ENCODE measurements at regions not wholly inside any gene's neighbourhood (a gene's known extent, or its start where the extent isn't known, plus 50 kb on each side); places are given as distances from the start of the nearest gene placed in this dataset.

DNA sequence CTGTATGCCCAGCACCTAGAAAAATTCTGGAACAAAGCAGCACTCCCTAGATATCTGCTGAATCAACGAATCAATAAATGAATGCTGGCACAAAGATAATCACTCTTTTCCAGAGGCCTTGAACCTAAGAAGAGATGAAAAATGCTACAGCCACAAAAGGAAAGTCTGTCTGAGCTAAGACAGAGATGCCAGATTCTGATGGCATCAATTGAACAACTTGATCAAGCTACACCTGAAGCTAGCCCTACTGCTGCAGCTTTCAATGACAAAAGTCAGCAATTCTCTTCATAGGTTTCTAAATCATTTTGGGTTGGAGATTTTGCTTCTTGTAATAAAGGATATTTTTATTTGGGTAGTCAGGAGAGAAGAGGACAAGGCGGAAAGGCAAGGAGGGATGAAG, 305.0 kb upstream of the SULF2 start:
- Histone ChIP-seq H3K4me3 (replicated peaks in 1 of 3; ENCODE audit: insufficient read depth in 1 of 3, low read depth in 2 of 3, low read length in 3 of 3) (no peak overlapping the region), H3K27me3 (ENCODE audit: control insufficient read depth in 1 of 2, insufficient read depth in 2 of 2, low read length in 2 of 2) (peaks cover 4 to 11% of the 10 kb centered on the region in 2 experiments; a peak in 2 of 5 replicates), H3K4me2 (ENCODE audit: low read depth, low read length) (no peak overlapping the region), H3K4me1 (ENCODE audit: insufficient read depth, low read length) (no peaks in the 10 kb centered on the region), H4K20me1 (ENCODE audit: insufficient read depth, low read length) (no peaks in the 10 kb centered on the region), H2AFZ (ENCODE audit: low read length) (no peak overlapping the region), H3K36me3 (replicated peaks in 1 of 2; ENCODE audit: control insufficient read depth in 1 of 2, insufficient read depth in 2 of 2, low read length in 2 of 2) (no peaks in the 10 kb centered on the region), H3K9me3 (ENCODE audit: low read length) (no peaks in the 10 kb centered on the region), H3K79me2 (ENCODE audit: insufficient read depth, low read length) (no peaks in the 10 kb centered on the region), H3K9ac (ENCODE audit: insufficient read depth, low read depth, low read length) (no peak overlapping the region), H3K27ac (ENCODE audit: extremely low read length, insufficient read depth, low read length) (no peak overlapping the region)
- intact Hi-C loops (cut with micrococcal nuclease; ENCODE audit: unreplicated experiment) (no loop called here), in situ Hi-C loops (cut with HindIII; ENCODE audit: extremely low pct_ligation_motif_present, low pct_unique_long_range_greater_than_20kb) (no loop called here)
- TF ChIP-seq MAFK (conservative IDR thresholded peaks at IDR 0.05 in 1 of 2, IDR thresholded peaks at IDR 0.05 in 1 of 2; ENCODE audit: low read length in 2 of 2) (peak; percentile 30 to 42; a peak in 2 of 4 replicates), ZNF329 (CRISPR knock-in tag; IDR thresholded peaks at IDR 0.05; ENCODE audit: low read depth) (peak; percentile 94)
- TF ChIP-seq, protein P1, sequence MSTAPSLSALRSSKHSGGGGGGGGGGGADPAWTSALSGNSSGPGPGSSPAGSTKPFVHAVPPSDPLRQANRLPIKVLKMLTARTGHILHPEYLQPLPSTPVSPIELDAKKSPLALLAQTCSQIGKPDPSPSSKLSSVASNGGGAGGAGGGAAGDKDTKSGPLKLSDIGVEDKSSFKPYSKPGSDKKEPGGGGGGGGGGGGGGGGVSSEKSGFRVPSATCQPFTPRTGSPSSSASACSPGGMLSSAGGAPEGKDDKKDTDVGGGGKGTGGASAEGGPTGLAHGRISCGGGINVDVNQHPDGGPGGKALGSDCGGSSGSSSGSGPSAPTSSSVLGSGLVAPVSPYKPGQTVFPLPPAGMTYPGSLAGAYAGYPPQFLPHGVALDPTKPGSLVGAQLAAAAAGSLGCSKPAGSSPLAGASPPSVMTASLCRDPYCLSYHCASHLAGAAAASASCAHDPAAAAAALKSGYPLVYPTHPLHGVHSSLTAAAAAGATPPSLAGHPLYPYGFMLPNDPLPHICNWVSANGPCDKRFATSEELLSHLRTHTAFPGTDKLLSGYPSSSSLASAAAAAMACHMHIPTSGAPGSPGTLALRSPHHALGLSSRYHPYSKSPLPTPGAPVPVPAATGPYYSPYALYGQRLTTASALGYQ (CRISPR knock-in tag; IDR thresholded peaks at IDR 0.05), result no peak
- TF ChIP-seq, protein P2, sequence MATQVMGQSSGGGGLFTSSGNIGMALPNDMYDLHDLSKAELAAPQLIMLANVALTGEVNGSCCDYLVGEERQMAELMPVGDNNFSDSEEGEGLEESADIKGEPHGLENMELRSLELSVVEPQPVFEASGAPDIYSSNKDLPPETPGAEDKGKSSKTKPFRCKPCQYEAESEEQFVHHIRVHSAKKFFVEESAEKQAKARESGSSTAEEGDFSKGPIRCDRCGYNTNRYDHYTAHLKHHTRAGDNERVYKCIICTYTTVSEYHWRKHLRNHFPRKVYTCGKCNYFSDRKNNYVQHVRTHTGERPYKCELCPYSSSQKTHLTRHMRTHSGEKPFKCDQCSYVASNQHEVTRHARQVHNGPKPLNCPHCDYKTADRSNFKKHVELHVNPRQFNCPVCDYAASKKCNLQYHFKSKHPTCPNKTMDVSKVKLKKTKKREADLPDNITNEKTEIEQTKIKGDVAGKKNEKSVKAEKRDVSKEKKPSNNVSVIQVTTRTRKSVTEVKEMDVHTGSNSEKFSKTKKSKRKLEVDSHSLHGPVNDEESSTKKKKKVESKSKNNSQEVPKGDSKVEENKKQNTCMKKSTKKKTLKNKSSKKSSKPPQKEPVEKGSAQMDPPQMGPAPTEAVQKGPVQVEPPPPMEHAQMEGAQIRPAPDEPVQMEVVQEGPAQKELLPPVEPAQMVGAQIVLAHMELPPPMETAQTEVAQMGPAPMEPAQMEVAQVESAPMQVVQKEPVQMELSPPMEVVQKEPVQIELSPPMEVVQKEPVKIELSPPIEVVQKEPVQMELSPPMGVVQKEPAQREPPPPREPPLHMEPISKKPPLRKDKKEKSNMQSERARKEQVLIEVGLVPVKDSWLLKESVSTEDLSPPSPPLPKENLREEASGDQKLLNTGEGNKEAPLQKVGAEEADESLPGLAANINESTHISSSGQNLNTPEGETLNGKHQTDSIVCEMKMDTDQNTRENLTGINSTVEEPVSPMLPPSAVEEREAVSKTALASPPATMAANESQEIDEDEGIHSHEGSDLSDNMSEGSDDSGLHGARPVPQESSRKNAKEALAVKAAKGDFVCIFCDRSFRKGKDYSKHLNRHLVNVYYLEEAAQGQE (IDR thresholded peaks at IDR 0.05; ENCODE audit: borderline replicate concordance in 1 of 2, low read depth in 1 of 2, low read length in 2 of 2), result no peak
- WGBS (ENCODE audit: low lambda C conversion rate), result 31% methylated on average over 2 of the region's 2 CpGs
- BruUV-seq (replicated peaks), result no TSS peak
- ChIA-PET CTCF (ENCODE audit: low intra/inter-chr PET ratio, low total read pairs) (no interaction called here), POLR2A (no interaction called here)
- FAIRE-seq (no peak), DNase-seq (ENCODE audit: low spot score) (no peak), ATAC-seq (no peak)
